Psoas muscle (tissue), 7 donors: ENCODE measurements at regions not wholly inside any gene's neighbourhood (a gene's known extent, or its start where the extent isn't known, plus 50 kb on each side); places are given as distances from the start of the nearest gene placed in this dataset.

Source experiments
- ATAC-seq, 4 donors: fragments of 200-7000 bp; cut with Tn5 transposase; one replicate each; pipeline ENCODE4 v1.9.1; 2020; ENCODE audit warnings: moderate library complexity in 3 of 4, mild to moderate bottlenecking in 2 of 4
- DNase-seq, 2 donors: peaks; one replicate each; pipeline ENCODE4 v3.0.0-alpha.2; 2020
- H3K27ac ChIP-seq: fragments of 200-600 bp; one replicate; pipeline ENCODE4 v1.8.0; 2022
- H3K27me3 ChIP-seq, 3 donors: fragments of 200-600 bp in 1 of 3; one replicate each; pipeline versions ENCODE4 v1.6.1 to v1.8.0; 2013 to 2022; ENCODE audit warnings: low read length in 2 of 3, mild to moderate bottlenecking in 2 of 3, moderate library complexity in 1 of 3; ENCODE audit not compliant: insufficient read depth in 3 of 3
- H3K36me3 ChIP-seq, 2 donors: fragments of 200-600 bp in 1 of 2; one replicate each; pipeline versions ENCODE4 v1.6.1 to v1.8.0; 2013 to 2022; ENCODE audit warnings: low read depth in 1 of 2, mild to moderate bottlenecking in 1 of 2, moderate library complexity in 1 of 2; ENCODE audit not compliant: insufficient read depth in 1 of 2
- H3K4me1 ChIP-seq: fragments of 200-600 bp; one replicate; pipeline ENCODE4 v1.8.0; 2022
- H3K4me3 ChIP-seq: fragments of 200-600 bp; one replicate; pipeline ENCODE4 v1.8.0; 2022; ENCODE audit warnings: mild to moderate bottlenecking
- H3K9me3 ChIP-seq: fragments of 200-600 bp; one replicate; pipeline ENCODE4 v1.8.0; 2022
- whole genome bisulfite sequencing, 3 donors: extraction: QIAGEN DNeasy Blood & Tissue Kit; methylation state at CpG; one replicate each; pipeline versions ENCODE4 v1.1.6 to v1.1.7; 2013; 5-methylcytosine and 5-hydroxymethylcytosine counted together
- intact Hi-C, 2 donors: fragments of 100-400 bp; cut with DNase I; formaldehyde crosslinking; loops; one replicate each; pipeline versions ENCODE4 v1.11.0 to v1.14.2; 2022
- TF ChIP-seq, protein P1 (sequence below): fragments of 200-600 bp; IDR thresholded peaks from one replicate; pipeline ENCODE4 v1.8.0; 2022; ENCODE audit warnings: antibody characterized with exemption
- donor health status: healthy with polysubstance abuse.
- donor health status: DM: no; HTN: no; CAD: no; lungs with moderate emphysema.
- donor health status: Bipolar disorder and iron deficiency.
- donor health status: healthy.
- donor health status: DM: yes; HTN: yes; CAD: no.
- donor health status: DM: no; HTN: no; CAD: no.
- donor health status: DM: yes; HTN: yes; CAD: no.

DNA sequence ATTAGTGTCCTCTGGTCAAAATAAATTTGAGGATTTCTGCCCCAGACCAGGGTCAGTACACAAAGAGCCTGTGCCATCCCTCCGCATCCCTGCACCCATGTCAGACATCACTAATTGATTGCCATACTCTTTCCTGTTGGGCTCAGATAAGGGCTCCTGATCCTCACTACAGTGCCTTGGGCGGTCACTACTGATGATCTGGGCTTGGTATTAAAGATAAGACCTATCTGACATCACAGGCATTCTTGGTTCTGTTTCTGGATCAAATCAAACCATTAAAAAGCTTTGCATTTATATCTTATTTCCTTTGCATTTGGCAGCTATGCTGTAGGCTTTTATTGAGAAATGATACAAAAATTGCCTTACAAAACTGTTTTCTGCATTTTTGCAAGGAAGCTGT, 103.5 kb upstream of the TENM4 start:
- H3K4me1 ChIP-seq = no peaks in the 10 kb centered on the region
- no peaks in the 10 kb centered on the region for H3K36me3 ChIP-seq
- intact Hi-C loops = no loop called here
- H3K9me3 ChIP-seq = no peaks in the 10 kb centered on the region
- TF ChIP-seq, protein P1, sequence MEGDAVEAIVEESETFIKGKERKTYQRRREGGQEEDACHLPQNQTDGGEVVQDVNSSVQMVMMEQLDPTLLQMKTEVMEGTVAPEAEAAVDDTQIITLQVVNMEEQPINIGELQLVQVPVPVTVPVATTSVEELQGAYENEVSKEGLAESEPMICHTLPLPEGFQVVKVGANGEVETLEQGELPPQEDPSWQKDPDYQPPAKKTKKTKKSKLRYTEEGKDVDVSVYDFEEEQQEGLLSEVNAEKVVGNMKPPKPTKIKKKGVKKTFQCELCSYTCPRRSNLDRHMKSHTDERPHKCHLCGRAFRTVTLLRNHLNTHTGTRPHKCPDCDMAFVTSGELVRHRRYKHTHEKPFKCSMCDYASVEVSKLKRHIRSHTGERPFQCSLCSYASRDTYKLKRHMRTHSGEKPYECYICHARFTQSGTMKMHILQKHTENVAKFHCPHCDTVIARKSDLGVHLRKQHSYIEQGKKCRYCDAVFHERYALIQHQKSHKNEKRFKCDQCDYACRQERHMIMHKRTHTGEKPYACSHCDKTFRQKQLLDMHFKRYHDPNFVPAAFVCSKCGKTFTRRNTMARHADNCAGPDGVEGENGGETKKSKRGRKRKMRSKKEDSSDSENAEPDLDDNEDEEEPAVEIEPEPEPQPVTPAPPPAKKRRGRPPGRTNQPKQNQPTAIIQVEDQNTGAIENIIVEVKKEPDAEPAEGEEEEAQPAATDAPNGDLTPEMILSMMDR = no peak
- peaks cover 0 to 3% (median 0%) of the 10 kb centered on the region in 3 donors for H3K27me3 ChIP-seq
- no peak for ATAC-seq
- H3K27ac ChIP-seq = no peak overlapping the region
- DNase-seq = no peak
- WGBS, 3 donors = 58 to 79% (median 75%) methylated on average over 2 of the region's 2 CpGs
- H3K4me3 ChIP-seq = no peak overlapping the region

DNA sequence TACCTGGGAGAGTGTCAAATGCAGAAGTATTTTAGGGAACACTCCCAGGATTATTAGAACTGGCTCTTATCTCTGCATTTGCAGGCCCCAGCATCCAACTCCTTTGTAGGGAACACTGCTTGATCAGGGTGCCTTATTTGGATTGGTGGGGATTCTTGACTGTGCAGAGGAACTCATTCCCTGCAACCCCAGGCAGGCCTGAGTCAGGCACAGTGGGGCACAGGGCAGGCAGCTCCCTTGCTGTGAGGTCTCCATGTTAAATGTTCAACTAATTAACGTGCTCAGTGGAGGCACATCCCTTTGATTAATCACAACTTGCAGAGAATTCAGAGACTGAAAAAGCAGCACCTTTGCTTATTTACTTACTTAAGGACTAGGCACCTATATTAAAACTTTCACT, 102.3 kb upstream of the TENM4 start:
- no peak overlapping the region for H3K4me3 ChIP-seq
- H3K4me1 ChIP-seq = no peaks in the 10 kb centered on the region
- no peaks in the 10 kb centered on the region for H3K36me3 ChIP-seq
- TF ChIP-seq, protein P1 = no peak
- WGBS, 3 donors = 39 to 65% (median 54%) methylated on average over 1 of the region's 1 CpG
- no peak overlapping the region for H3K27ac ChIP-seq
- H3K9me3 ChIP-seq = no peaks in the 10 kb centered on the region
- DNase-seq (no peak), ATAC-seq (no peak)
- intact Hi-C loops = no loop called here
- peaks cover 0 to 3% (median 0%) of the 10 kb centered on the region in 3 donors for H3K27me3 ChIP-seq

- 53 to 75% (median 55%) methylated on average over 4 of the region's 4 CpGs for WGBS, 3 donors
- TF ChIP-seq, protein P1 = no peak
- Histone ChIP-seq H3K27me3 (peaks cover 0 to 3% (median 0%) of the 10 kb centered on the region in 3 donors), H3K9me3 (no peaks in the 10 kb centered on the region), H3K4me1 (no peaks in the 10 kb centered on the region), H3K36me3 (no peaks in the 10 kb centered on the region), H3K4me3 (no peak overlapping the region), H3K27ac (no peak overlapping the region)
- DNase-seq = no peak
- intact Hi-C loops = no loop called here
- ATAC-seq = no peak
Measured at GRCh38 chr11:79541466-79541865, 100.6 kb upstream of the TENM4 start.

DNA sequence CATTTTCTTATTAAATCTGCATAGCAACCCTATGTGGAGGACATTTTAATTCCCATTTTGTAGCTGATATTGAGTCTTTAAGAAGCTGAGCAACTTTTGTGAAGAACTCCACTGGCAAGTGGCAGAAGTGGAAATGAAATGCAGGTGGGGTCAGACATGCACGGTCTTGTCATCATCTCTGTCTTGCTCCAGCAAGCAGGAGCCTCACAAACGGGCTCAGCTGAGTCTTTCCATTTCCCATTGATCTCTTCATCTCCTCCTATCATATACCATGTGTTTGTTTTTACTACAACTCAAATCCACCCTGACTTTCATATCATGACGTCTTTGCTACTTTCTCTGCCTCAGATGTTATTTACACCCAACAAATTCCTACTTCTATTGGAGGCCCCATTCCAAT, 97.9 kb upstream of the TENM4 start:
- Histone ChIP-seq H3K36me3 (no peaks in the 10 kb centered on the region), H3K9me3 (no peaks in the 10 kb centered on the region), H3K4me1 (no peaks in the 10 kb centered on the region), H3K27me3 (peaks cover 0 to 3% (median 0%) of the 10 kb centered on the region in 3 donors), H3K27ac (no peak overlapping the region), H3K4me3 (no peak overlapping the region)
- WGBS, 3 donors = 59 to 66% (median 64%) methylated on average over 3 of the region's 3 CpGs
- TF ChIP-seq, protein P1 = no peak
- no peak for ATAC-seq
- no peak for DNase-seq
- intact Hi-C loops = no loop called here

DNA sequence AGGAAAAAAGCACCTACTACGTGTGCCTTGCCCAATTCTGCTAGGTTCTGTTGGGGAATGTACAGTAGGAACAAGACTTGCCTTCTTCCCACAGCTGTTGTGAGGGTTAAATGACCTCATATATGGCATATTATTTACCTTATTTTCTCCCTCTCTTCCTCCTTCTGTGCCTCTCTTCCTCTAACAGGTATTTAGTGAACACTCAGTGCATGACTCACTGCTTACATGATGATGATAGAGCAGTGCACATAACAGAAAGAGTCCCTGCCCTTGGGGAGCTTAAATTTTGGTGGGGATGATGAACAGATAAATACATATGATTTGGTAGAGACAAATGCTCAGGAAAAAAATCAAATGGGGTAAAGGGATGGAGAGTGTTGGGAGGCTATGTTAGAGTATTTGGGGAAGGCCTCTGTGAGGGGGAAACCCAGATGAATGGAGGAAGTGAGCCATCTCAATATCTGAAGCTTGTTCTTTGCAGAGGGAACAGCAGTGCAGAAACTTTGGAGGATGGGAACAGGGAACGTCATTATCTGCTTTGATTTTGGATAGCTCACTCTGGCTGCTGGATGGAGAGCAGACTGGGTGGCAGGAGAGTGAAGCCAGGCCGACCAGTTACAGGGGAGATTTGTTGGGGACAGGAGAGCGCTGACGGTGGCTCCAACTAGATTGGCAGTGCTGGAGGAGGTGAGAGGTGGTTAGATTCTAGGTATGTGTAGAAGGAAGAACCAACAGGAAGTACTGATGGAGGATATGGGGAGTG, 95.5 kb upstream of the TENM4 start:
- Histone ChIP-seq H3K27me3 (peaks cover 0 to 3% (median 0%) of the 10 kb centered on the region in 3 donors), H3K4me1 (no peaks in the 10 kb centered on the region), H3K4me3 (no peak overlapping the region), H3K36me3 (no peaks in the 10 kb centered on the region), H3K9me3 (no peaks in the 10 kb centered on the region), H3K27ac (no peak overlapping the region)
- DNase-seq = no peak
- intact Hi-C loops = no loop called here
- ATAC-seq = no peak
- TF ChIP-seq, protein P1 = no peak
- WGBS, 3 donors = 61 to 67% (median 61%) methylated on average over 5 of the region's 5 CpGs
